IgD-negative memory B cell (primary cell): ENCODE measurements at regions not wholly inside any gene's neighbourhood (a gene's known extent, or its start where the extent isn't known, plus 50 kb on each side); places are given as distances from the start of the nearest gene placed in this dataset.
A peak's percentile ranks its signal among the peaks of the same experiment; 100 is the strongest.
"Not testable (repeated sequence)": the region's sequence is repeated elsewhere in the genome, so short reads cannot be mapped to it uniquely, and the experiment has no call there.

Experiments used
- H3K27ac Mint-ChIP-seq, 3 donors: one replicate each; pipeline ENCODE4 v1.8.0; 2020 to 2022; ENCODE audit warnings: mild to moderate bottlenecking in 3 of 3, mixed read lengths in 3 of 3, moderate library complexity in 1 of 3
- H3K27me3 Mint-ChIP-seq: one replicate; pipeline ENCODE4 v1.8.0; 2021; ENCODE audit warnings: mixed read lengths
- H3K36me3 Mint-ChIP-seq: one replicate; pipeline ENCODE4 v1.8.0; 2020; ENCODE audit warnings: mild to moderate bottlenecking, mixed read lengths
- H3K4me1 Mint-ChIP-seq, 3 donors: one replicate each; pipeline ENCODE4 v1.8.0; 2020 to 2022; ENCODE audit warnings: mixed read lengths in 3 of 3, mild to moderate bottlenecking in 1 of 3
- H3K4me3 Mint-ChIP-seq, 4 donors: one replicate each; pipeline ENCODE4 v1.8.0; 2020 to 2022; ENCODE audit warnings: mild to moderate bottlenecking in 4 of 4, mixed read lengths in 4 of 4, moderate library complexity in 3 of 4
- H3K9me3 Mint-ChIP-seq, 3 donors: one replicate each; pipeline ENCODE4 v1.8.0; 2020 to 2021; ENCODE audit warnings: mixed read lengths in 3 of 3, mild to moderate bottlenecking in 1 of 3

DNA sequence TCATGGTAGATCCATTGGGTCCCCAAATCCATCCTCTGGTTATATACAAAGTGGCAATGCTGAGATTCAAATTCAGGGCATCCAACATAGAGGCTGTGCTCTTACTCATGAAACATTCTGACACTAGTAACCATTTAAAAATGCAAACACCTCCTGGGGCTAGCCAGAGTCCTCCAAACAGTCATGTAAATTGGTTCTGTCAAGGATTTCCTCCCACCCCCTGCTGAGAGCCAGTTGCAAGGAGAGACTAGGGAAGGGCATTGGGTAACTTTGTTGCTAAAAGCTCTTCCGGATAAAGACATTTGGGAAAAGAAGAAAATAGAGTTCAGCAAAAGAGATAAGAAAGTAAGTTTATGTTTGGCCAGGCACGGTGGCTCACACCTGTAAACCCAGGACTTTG lies 58.3 kb downstream of the ART5 start:
- H3K27ac Mint-ChIP-seq, H3K4me1 Mint-ChIP-seq, H3K36me3 Mint-ChIP-seq, H3K9me3 Mint-ChIP-seq, H3K4me3 Mint-ChIP-seq: not testable (repeated sequence)
- H3K27me3 Mint-ChIP-seq, result peaks cover 21% of the 10 kb centered on the region

DNA sequence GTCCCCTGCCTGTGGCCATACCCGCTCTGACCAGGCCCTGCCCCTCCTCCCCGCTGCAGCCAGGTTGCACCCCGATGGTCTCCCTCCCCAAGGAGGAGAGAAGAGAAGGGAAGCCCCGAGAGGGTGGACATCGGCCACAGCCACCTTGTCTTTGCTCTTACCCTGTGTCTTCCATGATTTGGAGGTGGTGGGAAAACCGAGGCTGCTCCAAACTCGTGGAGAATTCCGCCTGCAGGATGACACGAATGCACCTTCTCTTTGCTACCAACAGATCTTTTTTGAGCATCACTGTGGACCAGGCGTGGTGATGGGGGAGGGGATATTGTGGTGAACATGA lies 60.4 kb downstream of the ART5 start:
- Mint-ChIP-seq H3K27ac (peak overlapping the region in 1 of 3 donors; percentile 79), H3K4me3 (peak overlapping the region in 3 of 4 donors; percentile 24 to 89 (median 66)), H3K27me3 (peaks cover 21% of the 10 kb centered on the region)
- not testable (repeated sequence) for H3K4me1 Mint-ChIP-seq, H3K36me3 Mint-ChIP-seq, H3K9me3 Mint-ChIP-seq

DNA sequence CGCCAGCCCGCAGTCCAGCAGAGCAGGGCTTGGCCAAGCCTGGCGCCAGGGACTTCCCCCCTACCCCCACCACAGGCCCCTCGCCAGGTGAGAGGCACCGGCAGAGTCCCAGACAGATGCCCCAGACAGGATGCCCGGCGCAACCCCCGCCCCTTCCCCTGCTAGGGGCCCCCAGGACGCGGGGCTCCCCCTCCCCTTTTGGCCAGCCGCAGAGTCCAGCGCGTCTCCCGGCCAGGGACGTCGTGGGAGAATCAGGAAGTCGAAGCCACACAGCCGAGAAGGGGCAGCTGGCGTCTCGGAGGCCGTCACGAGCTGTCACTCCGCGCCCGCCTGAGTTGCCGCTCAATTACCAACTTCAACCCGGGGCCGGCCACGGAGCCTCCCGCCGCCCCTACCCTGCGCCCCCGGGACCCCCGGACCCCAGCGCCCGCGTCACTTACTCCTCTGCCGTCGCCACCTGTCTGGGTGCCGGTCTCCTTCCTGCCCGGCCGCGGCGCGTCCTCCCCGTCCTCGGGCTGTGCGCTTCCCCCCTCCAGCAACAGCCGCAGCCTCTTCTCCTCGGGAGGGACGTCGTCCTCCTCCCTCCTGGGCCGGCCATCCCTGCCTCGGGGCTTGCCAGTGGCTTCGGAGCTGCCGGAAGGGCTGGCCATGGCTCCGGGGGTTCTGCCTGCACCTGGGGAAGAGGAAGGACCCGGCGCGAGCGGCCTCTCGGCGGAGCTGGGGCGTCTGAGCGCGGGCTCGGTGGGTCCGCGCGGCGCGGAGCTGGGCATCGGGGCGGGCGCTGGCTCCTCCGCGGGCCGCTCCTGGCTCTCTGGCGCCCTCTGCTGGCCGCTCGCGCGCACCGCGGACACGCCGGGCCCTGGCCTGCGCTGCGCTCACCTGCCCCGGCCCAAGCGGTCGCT lies 61.1 kb downstream of the ART5 start:
- H3K9me3 Mint-ChIP-seq, H3K4me1 Mint-ChIP-seq, H3K36me3 Mint-ChIP-seq, H3K27ac Mint-ChIP-seq: not testable (repeated sequence)
- Mint-ChIP-seq H3K4me3 (peak overlapping the region in 3 of 4 donors; percentile 65 to 74 (median 66)), H3K27me3 (peaks cover 21% of the 10 kb centered on the region)

DNA sequence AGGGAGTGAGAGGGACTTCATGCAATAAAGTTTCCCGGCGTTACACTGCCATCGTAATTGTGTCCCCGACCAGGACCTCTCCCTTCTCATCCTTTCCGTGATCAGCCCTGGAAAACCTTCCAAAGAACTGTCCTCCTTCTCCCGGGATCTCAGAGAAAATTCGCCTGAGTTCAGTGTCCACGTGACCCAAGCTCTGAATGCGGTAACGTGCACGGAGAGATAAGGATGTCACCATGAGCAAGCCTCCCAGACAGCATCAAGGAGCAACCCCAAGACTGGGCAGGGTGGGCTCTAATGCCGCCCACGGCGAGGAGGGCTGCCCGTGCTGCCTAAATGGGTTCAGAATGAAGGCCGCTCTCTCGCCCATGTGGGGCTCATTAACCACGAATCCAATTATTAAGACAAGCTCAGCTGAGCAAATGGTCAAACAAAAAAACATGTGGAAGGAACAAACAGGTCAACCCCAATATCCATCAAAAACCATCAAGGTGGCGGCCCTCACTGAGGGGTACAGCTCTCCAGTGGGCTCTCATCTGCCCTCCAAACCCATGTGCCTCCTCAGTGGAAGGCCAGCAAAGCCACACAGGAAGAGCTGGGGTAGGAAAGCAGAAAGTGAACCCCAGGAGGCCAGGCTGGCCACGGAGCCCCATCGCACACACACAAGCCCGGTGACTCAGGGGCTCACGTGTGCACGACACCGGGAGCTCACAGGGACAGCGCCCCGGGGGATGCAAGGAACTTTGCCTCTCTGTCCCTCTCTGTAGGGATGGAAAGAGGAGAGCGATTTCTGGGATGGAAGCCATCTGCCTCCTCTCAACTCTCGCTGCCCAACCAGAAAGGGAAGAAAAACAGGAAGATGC lies 62.0 kb downstream of the ART5 start:
- H3K9me3 Mint-ChIP-seq, H3K4me1 Mint-ChIP-seq, H3K27ac Mint-ChIP-seq, H3K36me3 Mint-ChIP-seq: not testable (repeated sequence)
- Mint-ChIP-seq H3K4me3 (peak overlapping the region in 3 of 4 donors; percentile 32 to 47 (median 47)), H3K27me3 (peaks cover 20% of the 10 kb centered on the region)

DNA sequence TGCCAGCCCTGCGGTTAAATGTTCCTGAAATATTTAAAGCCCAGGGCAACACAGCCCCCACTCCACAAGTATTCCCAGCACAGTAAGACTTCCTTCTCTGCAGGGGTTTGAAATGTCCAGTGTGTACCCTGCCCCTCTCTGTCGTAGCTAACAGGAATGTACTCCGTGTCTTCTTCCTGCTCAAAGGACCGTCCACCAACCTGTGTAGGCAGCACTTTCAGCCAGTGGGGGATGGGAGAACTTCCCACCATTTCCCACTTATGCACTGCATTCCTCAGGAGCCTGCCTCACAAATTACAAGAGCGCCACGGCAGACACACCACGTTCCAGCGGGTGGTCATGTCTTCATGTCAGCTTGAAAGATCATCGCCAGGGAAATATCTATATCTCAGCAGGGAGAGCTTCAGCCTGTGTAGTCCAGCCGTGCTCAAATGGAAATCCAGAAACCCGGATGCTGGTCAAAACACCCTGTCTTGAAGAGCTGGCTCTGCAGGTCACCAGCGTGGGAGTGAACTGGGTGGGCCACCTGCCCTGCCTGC lies 65.7 kb downstream of the ART5 start:
- not testable (repeated sequence) for H3K27me3 Mint-ChIP-seq, H3K9me3 Mint-ChIP-seq, H3K4me1 Mint-ChIP-seq, H3K27ac Mint-ChIP-seq, H3K4me3 Mint-ChIP-seq, H3K36me3 Mint-ChIP-seq

DNA sequence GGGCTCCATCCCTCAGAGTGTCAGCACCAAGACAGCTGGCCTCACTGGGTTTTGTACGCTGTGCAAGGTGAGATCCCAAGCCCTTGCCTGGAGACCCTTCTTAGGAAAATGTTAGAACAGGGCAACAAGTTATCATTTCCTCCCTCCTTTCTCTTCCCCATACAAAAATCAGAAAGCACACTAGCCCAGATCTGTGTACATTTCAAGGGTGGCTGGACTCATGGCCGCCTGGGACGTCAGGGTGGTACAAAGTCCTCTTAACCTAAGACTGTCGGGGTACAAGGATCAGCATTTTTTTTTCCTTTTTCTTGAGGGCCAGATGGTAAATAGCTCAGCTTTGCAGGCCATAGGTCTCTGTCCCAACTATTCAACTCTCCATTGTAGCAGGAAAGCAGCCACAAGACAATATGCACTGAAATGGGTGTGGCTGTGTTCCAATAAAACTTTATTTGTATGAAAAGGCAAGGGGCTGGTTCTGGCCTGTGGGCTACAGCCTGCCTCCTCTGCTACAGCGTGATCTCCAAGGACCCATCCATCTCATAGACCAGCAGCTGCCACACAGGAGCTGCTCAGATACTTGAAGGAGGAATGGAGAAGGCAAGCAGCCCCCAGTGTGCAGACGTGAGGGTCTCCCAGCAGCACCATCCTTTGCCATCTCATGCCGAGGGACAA lies 68.7 kb downstream of the ART5 start:
- not testable (repeated sequence) for H3K27me3 Mint-ChIP-seq, H3K36me3 Mint-ChIP-seq, H3K27ac Mint-ChIP-seq, H3K9me3 Mint-ChIP-seq, H3K4me3 Mint-ChIP-seq, H3K4me1 Mint-ChIP-seq

DNA sequence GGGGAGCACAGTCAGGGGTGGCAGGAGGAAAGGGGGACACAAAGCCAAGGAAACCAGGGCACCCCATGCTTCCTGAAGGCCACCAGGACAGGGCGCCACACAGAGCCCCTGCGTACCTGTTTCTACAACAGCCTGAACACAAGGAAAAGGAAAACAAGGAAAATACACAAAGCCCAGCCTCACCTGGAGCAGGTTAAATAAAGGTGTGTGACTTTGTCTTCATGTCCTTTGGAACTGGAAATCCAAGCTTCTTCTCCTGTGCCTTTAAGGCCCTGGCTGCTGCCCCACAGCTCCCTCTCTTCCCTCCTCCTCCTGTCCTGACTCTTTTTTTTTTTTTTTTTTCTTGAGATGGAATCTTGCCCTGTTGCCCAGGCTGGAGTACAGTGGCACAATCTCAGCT lies 70.0 kb downstream of the ART5 start:
- not testable (repeated sequence) for H3K9me3 Mint-ChIP-seq, H3K27me3 Mint-ChIP-seq, H3K4me1 Mint-ChIP-seq, H3K27ac Mint-ChIP-seq, H3K4me3 Mint-ChIP-seq, H3K36me3 Mint-ChIP-seq

DNA sequence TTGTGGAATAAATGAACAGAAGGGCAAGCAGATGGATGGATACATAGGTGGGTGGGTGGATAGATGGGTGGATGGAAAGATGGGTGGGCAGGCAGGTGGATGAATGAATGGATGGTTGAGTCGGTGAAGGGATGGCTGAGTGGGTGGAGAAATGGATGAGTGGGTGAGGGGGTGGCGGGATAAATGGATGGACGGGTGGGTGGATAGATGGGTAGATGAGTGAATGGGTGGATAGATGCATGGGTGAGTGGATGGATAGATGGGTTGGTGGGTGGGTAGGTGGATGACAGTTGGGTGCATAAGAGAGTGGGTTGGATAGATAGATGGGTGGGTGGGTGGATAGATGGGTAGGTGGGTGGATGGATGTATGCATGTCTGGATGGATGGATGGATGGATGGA lies 76.0 kb downstream of the ART5 start:
- not testable (repeated sequence) for H3K4me3 Mint-ChIP-seq, H3K9me3 Mint-ChIP-seq

DNA sequence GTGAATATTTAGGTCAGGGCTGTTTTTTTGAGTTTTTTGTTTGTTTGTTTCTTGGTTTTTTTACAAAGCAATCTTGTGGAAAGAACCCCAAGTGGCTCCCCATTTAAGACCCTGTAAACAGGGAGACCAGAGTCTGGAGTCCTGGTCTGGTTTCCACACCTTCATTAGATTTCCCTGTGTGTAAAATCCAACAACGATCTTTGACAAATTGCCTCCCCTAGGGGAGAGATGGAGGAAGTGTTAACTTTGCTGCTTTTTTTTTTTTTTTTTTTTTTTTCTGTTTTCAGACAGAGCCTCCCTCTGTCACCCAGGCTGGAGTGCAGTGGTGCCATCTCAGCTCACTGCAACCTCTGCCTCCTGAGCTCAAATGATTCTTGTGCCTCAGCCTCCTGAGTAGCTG lies 77.4 kb downstream of the ART5 start:
- H3K27ac Mint-ChIP-seq, result peak overlapping the region in 1 of 3 donors; percentile 4
- H3K36me3 Mint-ChIP-seq, H3K4me1 Mint-ChIP-seq, H3K4me3 Mint-ChIP-seq, H3K9me3 Mint-ChIP-seq, H3K27me3 Mint-ChIP-seq: not testable (repeated sequence)

More for the DNA sequence above, 76.0 kb downstream of the ART5 start:
- H3K36me3 Mint-ChIP-seq, H3K27ac Mint-ChIP-seq, H3K27me3 Mint-ChIP-seq, H3K4me1 Mint-ChIP-seq: not testable (repeated sequence)

DNA sequence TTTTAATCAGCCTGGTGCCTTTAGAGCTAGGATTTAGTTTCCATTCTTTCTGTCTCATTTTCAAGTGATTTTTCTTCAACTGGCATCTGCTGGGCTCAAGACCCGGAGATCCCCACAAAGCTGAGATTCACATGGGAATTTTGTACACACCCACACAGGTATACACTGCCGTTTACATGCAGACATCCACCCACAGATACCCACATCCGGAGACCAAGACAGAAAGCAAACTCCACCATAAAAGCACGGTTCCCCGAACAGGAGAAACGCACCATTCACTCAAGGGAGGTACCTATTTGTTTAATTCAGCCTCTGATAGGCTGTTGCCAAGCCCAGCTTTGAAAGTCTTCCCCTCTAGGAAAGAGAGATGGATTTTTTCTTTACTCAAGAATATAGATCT lies 87.2 kb downstream of the ART5 start:
- not testable (repeated sequence) for H3K9me3 Mint-ChIP-seq, H3K36me3 Mint-ChIP-seq, H3K4me1 Mint-ChIP-seq, H3K27me3 Mint-ChIP-seq, H3K27ac Mint-ChIP-seq
- H3K4me3 Mint-ChIP-seq, result peak overlapping the region in 1 of 4 donors; percentile 79

DNA sequence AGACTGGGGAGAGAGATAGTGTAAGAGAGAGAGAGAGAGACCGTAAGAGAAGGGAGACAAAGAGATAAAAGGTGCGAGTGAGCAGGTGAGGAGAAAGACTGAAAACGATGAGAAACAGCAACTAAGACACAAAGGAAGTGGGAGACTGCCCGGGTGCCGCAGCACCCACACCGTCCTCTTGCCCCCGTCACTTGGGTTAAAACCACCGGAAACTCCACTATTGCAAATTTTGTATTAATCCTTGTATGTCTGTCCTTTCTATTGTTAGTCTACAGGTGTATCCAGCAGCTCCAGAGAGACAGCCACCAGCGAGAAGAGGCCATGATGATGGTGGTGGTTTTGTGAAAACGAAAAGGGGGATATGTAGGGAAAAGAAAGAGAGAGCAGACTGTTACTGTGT lies 96.8 kb downstream of the ART5 start:
- H3K36me3 Mint-ChIP-seq, H3K4me1 Mint-ChIP-seq, H3K9me3 Mint-ChIP-seq, H3K27ac Mint-ChIP-seq: not testable (repeated sequence)
- Mint-ChIP-seq H3K27me3 (peaks cover 13% of the 10 kb centered on the region), H3K4me3 (peak overlapping the region in 2 of 4 donors; percentile 34 to 71)

DNA sequence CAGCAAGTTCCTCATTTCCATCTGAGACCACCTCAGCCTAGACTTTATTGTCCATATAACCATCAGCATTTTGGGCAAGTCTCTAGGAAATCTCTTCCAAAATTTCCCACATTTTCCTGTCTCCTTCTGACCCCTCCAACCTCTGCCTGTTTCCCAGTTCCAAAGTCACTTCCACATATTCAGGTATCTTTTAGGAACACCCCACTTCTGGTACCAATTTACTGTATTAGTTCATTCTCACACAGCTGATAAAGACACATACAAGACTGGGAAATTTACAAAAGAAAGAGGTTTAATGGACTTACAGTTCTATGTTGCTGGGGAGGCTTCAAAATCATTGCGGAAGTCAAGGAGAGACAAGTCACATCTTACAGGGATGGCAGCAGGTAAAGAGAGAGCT lies 103.6 kb downstream of the ART5 start:
- H3K27me3 Mint-ChIP-seq, H3K27ac Mint-ChIP-seq, H3K36me3 Mint-ChIP-seq, H3K4me3 Mint-ChIP-seq, H3K4me1 Mint-ChIP-seq: not testable (repeated sequence)
- H3K9me3 Mint-ChIP-seq, result peaks cover 12 to 19% (median 14%) of the 10 kb centered on the region in 3 donors

DNA sequence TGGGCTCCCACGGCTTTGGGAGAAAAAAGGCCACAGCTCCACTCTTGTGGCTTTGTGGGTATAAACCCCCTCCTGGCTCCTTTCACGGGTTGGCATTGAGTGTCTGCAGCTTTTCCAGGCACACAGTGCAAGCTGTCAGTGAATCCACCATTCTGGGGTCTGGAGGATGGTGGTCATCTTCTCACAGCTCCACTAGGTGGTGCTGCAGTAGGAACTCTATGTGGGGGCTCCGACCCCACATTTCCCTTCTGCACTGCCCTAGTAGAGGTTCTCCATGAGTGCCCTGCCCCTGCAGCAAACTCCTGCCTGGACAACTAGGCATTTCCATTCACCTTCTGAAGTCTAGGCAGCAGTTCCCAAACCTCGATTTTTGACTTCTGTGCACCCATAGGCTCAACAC lies 104.5 kb downstream of the ART5 start:
- peaks cover 11 to 19% (median 14%) of the 10 kb centered on the region in 3 donors for H3K9me3 Mint-ChIP-seq
- not testable (repeated sequence) for H3K36me3 Mint-ChIP-seq, H3K27me3 Mint-ChIP-seq, H3K27ac Mint-ChIP-seq, H3K4me3 Mint-ChIP-seq, H3K4me1 Mint-ChIP-seq

DNA sequence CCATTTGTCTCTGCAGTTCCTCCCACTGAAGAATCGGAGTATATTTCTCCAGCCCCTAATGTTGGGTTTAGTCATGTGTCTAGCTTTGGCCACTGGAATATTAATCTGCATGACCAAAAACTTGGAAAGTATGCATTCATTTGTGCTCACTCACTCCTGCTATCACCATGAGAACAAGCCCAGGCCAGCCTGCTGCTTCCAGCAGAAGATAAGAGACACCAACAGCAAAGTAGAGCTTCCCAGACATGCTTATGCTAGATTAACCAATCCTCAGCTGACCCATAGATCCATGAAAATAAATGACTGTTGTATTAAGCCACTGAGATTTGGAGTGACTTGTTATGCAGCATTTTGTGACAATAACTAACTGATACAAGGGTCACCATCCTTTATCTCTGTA lies 108.8 kb downstream of the ART5 start:
- H3K9me3 Mint-ChIP-seq, result peaks cover 6 to 10% (median 9%) of the 10 kb centered on the region in 3 donors
- H3K4me3 Mint-ChIP-seq, H3K36me3 Mint-ChIP-seq, H3K4me1 Mint-ChIP-seq, H3K27ac Mint-ChIP-seq, H3K27me3 Mint-ChIP-seq: not testable (repeated sequence)

DNA sequence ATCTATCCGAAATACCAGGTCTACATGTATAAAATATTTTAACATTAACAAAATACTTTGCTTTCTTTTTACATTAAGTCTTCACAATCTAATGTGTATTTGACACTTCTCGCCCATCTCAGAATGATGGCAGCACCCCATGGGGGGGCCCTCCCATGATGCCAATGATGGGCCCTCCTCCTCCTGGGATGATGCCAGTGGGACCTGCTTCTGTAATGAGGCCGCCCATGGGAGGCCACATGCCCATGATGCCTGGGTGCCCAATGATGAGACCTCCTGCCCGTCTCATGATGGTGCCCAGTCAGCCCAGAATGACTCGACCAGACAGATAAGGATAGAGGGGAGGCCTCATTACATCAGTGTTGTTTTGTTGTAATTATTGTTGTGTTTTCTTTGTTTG lies 110.5 kb downstream of the ART5 start:
- not testable (repeated sequence) for H3K27me3 Mint-ChIP-seq, H3K4me1 Mint-ChIP-seq, H3K27ac Mint-ChIP-seq, H3K4me3 Mint-ChIP-seq, H3K36me3 Mint-ChIP-seq, H3K9me3 Mint-ChIP-seq
